Activated T-helper 9 cell treated with anti-CD3 and anti-CD28 coated beads, Interleukin-2, amount 50 U/mL, for 16 hours (primary cell): ENCODE measurements at regions not wholly inside any gene's neighbourhood (a gene's known extent, or its start where the extent isn't known, plus 50 kb on each side); places are given as distances from the start of the nearest gene placed in this dataset.

Source experiments
- DNase-seq: peaks from one replicate; pipeline ENCODE4 v3.0.0-alpha.2; 2020; ENCODE audit warnings: low read depth

GRCh38 chr3:102081572-102082289 lies 232.4 kb downstream of the NFKBIZ start:
- DNase-seq: no peak

- no peak for DNase-seq
These were observed 234.2 kb downstream of the NFKBIZ start for GRCh38 chr3:102083473-102083872.

GRCh38 chr3:102084006-102084405 lies 234.7 kb downstream of the NFKBIZ start:
- no peak for DNase-seq

- DNase-seq: no peak
These were observed 235.4 kb downstream of the NFKBIZ start for GRCh38 chr3:102084704-102085103.

- DNase-seq: no peak
These were observed 236.3 kb downstream of the NFKBIZ start for GRCh38 chr3:102085431-102086176.

- DNase-seq: no peak
These were observed 237.9 kb downstream of the NFKBIZ start for GRCh38 chr3:102087236-102087635.

- DNase-seq: no peak
These were observed 239.9 kb downstream of the NFKBIZ start for GRCh38 chr3:102089239-102089638.

GRCh38 chr3:102089904-102090720 lies 240.8 kb downstream of the NFKBIZ start:
- no peak for DNase-seq

GRCh38 chr3:102090721-102091045 lies 241.4 kb downstream of the NFKBIZ start:
- DNase-seq: no peak

GRCh38 chr3:102091358-102091757 lies 242.0 kb downstream of the NFKBIZ start:
- DNase-seq: no peak

GRCh38 chr3:102092617-102093466 lies 243.5 kb downstream of the NFKBIZ start:
- DNase-seq: no peak

- DNase-seq: no peak
These were observed 245.2 kb downstream of the NFKBIZ start for GRCh38 chr3:102094506-102094905.

GRCh38 chr3:102095383-102095782 lies 246.1 kb downstream of the NFKBIZ start:
- DNase-seq: no peak

- DNase-seq: no peak
These were observed 246.8 kb downstream of the NFKBIZ start for GRCh38 chr3:102096066-102096465.

GRCh38 chr3:102098130-102098885 lies 249.0 kb downstream of the NFKBIZ start:
- DNase-seq: no peak

GRCh38 chr3:102099913-102100312 lies 250.6 kb downstream of the NFKBIZ start:
- DNase-seq: no peak

GRCh38 chr3:102102394-102102793 lies 253.1 kb downstream of the NFKBIZ start:
- DNase-seq: no peak

- DNase-seq: no peak
These were observed 254.7 kb downstream of the NFKBIZ start for GRCh38 chr3:102104033-102104432.

- DNase-seq: no peak
These were observed 255.9 kb downstream of the NFKBIZ start for GRCh38 chr3:102105193-102105592.

GRCh38 chr3:102106416-102107097 lies 257.2 kb downstream of the NFKBIZ start:
- DNase-seq: no peak
